ENCODE measurements at regions not wholly inside any gene's neighbourhood (a gene's known extent, or its start where the extent isn't known, plus 50 kb on each side); places are given as distances from the start of the nearest gene placed in this dataset.

GRCh38 chr18:75681538-75682115, 254.1 kb upstream of the SMIM21 start:
- TF ChIP-seq POLR2AphosphoS5 (IDR thresholded peaks at IDR 0.05; ENCODE audit: low read depth) (no peak), CTCF (conservative IDR thresholded peaks at IDR 0.05; ENCODE audit: low read depth in 2 of 2) (no peak), EZH2 (IDR thresholded peaks at IDR 0.05; ENCODE audit: low read depth, unreplicated experiment) (no peak), ZNF331 (CRISPR knock-in tag; IDR thresholded peaks at IDR 0.05; ENCODE audit: low read depth) (no peak), CREB1 (CRISPR knock-in tag; IDR thresholded peaks at IDR 0.05; ENCODE audit: low read depth) (no peak), JUNB (IDR thresholded peaks at IDR 0.05; ENCODE audit: unreplicated experiment) (no peak), EZH2phosphoT487 (IDR thresholded peaks at IDR 0.05; ENCODE audit: unreplicated experiment) (no peak), NANOG (IDR thresholded peaks at IDR 0.05; ENCODE audit: borderline replicate concordance) (no peak), ZNF462 (CRISPR knock-in tag; IDR thresholded peaks at IDR 0.05) (no peak), ZNF114 (CRISPR knock-in tag; IDR thresholded peaks at IDR 0.05) (no peak), STAT1 (IDR thresholded peaks at IDR 0.05; ENCODE audit: unreplicated experiment) (no peak)
- TF ChIP-seq, protein P1, sequence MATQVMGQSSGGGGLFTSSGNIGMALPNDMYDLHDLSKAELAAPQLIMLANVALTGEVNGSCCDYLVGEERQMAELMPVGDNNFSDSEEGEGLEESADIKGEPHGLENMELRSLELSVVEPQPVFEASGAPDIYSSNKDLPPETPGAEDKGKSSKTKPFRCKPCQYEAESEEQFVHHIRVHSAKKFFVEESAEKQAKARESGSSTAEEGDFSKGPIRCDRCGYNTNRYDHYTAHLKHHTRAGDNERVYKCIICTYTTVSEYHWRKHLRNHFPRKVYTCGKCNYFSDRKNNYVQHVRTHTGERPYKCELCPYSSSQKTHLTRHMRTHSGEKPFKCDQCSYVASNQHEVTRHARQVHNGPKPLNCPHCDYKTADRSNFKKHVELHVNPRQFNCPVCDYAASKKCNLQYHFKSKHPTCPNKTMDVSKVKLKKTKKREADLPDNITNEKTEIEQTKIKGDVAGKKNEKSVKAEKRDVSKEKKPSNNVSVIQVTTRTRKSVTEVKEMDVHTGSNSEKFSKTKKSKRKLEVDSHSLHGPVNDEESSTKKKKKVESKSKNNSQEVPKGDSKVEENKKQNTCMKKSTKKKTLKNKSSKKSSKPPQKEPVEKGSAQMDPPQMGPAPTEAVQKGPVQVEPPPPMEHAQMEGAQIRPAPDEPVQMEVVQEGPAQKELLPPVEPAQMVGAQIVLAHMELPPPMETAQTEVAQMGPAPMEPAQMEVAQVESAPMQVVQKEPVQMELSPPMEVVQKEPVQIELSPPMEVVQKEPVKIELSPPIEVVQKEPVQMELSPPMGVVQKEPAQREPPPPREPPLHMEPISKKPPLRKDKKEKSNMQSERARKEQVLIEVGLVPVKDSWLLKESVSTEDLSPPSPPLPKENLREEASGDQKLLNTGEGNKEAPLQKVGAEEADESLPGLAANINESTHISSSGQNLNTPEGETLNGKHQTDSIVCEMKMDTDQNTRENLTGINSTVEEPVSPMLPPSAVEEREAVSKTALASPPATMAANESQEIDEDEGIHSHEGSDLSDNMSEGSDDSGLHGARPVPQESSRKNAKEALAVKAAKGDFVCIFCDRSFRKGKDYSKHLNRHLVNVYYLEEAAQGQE (IDR thresholded peaks at IDR 0.05; ENCODE audit: unreplicated experiment) = no peak
- TF ChIP-seq, protein P2, sequence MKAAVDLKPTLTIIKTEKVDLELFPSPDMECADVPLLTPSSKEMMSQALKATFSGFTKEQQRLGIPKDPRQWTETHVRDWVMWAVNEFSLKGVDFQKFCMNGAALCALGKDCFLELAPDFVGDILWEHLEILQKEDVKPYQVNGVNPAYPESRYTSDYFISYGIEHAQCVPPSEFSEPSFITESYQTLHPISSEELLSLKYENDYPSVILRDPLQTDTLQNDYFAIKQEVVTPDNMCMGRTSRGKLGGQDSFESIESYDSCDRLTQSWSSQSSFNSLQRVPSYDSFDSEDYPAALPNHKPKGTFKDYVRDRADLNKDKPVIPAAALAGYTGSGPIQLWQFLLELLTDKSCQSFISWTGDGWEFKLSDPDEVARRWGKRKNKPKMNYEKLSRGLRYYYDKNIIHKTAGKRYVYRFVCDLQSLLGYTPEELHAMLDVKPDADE (IDR thresholded peaks at IDR 0.05) = no peak

Data from GM23338 (cell line).